GM21381 (cell line): ENCODE measurements at regions not wholly inside any gene's neighbourhood (a gene's known extent, or its start where the extent isn't known, plus 50 kb on each side); places are given as distances from the start of the nearest gene placed in this dataset.
"Not testable (repeated sequence)": the region's sequence is repeated elsewhere in the genome, so short reads cannot be mapped to it uniquely, and the experiment has no call there.

ENCODE experiments used
- ATAC-seq: cut with Tn5 transposase; IDR thresholded peaks from one replicate; pipeline ENCODE4 v1.9.1; 2021; ENCODE audit warnings: mild to moderate bottlenecking, moderate library complexity; ENCODE audit not compliant: unreplicated experiment

GRCh38 chrY:14344648-14345333 lies 179.5 kb upstream of the NLGN4Y start:
- ATAC-seq = peak; percentile 46

GRCh38 chrY:14351590-14351989 lies 172.7 kb upstream of the NLGN4Y start:
- ATAC-seq = no peak

DNA sequence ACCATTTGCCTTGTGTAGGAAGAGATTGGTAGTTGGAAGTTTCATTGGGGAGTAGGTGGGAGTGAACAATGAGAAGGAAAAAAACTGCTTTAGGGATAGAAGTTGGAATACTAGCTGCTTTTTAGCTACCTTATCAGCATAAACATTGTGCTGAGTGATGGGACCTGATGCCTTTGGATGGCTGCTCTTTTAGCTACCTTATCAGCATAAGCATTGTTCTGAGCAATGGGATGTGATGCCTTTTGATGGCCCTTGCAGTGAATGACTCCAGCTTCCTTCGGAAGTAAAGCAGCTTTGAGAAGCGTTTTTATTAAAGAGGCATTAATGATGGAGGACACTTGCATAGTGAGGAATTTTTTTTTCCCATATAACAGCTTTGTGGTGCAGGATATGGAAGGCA lies 168.2 kb upstream of the NLGN4Y start:
- no peak for ATAC-seq

GRCh38 chrY:14360748-14361500 lies 163.4 kb upstream of the NLGN4Y start:
- ATAC-seq = no peak

DNA sequence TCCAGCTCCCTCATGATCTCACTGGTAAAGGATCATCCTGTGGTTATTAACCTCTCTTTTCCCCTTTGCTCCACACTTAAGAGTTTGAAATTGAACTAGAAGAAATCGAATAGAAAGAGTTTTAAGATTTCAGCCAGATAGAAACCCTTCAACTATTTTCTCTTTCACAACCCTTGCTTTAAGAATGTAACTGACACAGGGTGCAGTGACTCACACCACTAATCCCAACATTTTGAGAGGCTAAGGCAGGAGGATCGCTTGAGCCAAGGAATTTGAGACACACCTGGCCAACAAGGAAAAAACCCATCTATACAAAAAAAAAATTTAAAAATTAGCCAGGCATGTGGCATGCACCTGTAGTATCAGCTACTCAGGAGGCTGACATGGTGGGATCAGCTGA lies 150.7 kb upstream of the NLGN4Y start:
- ATAC-seq = no peak

DNA sequence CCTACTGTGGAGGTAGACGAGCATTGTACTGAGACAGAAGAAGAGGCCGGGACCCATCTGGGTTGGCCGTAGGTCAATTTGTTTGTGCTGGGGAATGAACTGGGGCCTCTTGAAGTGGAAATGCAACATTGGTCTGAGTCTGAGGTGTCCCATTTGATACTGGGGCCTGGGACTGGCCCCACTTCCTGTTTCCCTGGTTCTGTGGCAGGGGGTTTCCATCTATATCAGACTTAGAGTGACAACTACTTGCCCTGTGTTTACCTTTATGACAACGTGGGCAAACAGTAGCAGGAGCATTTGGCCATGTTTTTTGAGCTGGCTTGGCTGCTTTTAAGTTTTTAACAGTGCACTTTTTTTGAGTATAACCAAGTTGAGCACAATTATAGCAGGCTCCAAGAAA lies 146.1 kb upstream of the NLGN4Y start:
- ATAC-seq = no peak

DNA sequence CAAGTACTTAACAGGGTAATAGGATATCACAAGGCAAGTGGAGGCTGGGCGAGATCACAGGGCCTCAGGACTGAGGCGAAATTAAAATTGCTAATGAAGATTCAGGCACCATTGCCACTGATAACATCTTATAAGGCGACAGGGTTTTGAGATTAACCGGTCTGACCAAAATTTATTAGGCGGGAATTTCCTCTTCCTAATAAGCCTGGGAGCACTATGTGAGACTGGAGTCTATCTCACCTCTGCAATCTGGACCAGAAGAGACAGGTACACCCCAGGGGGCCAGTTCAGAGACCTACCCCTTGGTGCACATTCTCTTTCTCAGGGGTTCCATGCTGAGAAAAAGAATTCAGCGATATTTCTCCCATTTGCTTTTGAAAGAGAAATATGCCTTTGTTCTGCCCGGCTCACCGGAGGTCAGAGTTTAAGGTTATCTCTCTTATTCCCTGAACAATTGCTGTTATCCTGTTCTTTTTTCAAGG lies 113.7 kb upstream of the NLGN4Y start:
- not testable (repeated sequence) for ATAC-seq

GRCh38 chrY:14411334-14411733 lies 113.0 kb upstream of the NLGN4Y start:
- ATAC-seq = no peak

DNA sequence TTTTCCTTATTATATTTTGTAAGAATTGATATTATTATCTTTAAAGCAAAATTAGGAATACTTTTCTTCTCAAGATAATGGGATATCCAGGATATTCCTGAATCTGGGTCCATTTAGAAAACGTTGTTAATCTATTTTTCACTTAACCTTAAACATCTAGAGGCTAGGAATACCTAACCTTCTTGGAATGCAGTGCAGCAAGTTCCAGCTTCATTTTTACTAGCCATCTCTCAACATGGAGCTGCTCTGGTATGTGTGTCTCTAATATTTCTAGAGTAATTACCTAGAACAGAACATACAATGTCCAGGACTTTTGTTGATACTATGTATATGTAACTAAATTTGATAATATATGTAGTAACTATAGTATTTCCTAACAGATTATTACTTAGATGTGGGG lies 87.8 kb upstream of the NLGN4Y start:
- ATAC-seq = no peak

DNA sequence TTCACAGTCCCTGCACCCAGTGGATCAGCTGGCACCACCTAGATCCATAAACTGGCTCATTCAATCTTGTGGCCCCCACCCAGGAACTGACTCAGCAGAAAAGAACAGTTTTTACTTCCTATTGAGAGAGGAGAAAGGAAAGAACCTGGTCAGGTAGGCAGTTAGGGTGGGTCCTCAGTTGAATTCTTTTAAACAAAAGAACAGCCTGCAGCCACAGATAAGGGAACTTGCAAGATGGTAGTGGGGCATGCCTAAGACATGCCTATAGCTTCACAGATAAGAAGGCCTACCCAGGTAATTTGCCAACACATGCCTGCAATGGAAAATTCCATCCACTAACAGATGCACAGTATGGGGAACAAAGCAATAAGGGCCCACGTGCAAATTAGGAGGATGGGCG lies 86.7 kb upstream of the NLGN4Y start:
- no peak for ATAC-seq

GRCh38 chrY:14438395-14438794 lies 85.9 kb upstream of the NLGN4Y start:
- no peak for ATAC-seq

GRCh38 chrY:14444550-14444949 lies 79.8 kb upstream of the NLGN4Y start:
- no peak for ATAC-seq

DNA sequence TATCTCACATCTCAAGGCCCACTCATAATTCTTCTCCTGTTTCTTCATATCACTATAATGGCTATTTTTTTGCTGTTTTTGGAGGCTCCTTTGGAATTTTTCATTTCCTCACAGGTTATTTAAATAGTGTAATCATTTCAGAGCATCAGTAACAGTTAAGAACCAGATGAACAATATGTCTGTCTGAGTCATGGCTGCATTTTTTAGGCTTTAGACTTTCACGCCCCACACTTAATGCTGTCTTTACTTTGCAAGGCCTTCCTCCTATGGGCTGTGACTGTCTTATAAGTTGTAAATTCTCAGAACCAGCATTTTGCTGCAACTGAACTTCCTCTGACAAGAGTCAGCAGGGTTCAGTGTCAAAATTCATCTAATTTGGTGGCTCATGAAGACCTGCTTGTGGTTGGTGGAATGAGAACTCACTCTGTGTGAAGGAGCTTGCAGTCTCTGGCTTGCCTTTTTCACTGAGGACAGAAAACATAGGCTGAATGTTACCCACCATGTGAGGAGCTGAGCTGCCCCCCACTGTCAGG lies 56.1 kb upstream of the NLGN4Y start:
- no peak for ATAC-seq

DNA sequence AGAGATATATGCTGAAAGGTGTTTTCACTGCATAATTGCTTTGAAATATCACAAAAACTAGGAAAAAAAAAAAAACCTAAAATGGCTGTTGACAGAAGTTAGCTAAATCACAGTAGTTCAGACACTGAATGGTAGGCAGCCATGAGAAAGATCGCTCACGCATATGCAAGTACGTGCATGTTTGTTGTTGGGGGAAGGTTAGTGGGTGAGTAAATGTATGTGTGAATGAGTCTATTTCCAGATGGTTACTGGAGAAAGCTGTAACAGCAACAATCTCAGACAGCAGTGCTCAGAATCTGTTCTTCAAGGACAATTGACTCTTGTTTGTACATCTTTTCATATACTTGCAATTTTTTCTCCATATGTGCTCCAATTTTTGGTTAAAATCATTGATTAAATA lies 51.9 kb upstream of the NLGN4Y start:
- no peak for ATAC-seq

DNA sequence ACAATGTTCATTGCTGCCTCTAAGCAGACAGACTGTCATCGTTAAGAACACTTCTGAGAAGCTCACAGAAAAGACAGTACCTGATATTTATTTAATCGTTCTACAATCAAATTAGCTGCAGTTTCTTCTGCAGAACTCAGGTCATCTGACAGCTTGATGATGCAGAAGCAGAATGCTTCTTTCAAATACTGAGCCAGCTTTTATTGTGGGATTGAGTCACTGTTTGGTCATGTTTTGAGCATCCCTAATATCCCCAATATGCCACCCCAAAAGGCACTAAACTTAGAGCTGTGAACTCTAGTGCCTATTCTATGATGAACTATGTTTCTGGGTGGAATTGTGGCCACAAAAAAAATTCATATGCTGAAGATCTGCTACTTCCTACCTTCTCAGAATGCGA lies 51.0 kb upstream of the NLGN4Y start:
- no peak for ATAC-seq
